GM13977 (cell line): ENCODE measurements at regions not wholly inside any gene's neighbourhood (a gene's known extent, or its start where the extent isn't known, plus 50 kb on each side); places are given as distances from the start of the nearest gene placed in this dataset.

Experiments used
- DNase-seq: peaks from one replicate; pipeline ENCODE4 v3.0.0; 2012; ENCODE audit warnings: low spot score
- in situ Hi-C: fragments of 300-500 bp; cut with MboI; formaldehyde crosslinking; loops from one replicate; pipeline ENCODE4 v1.12.0; 2022; ENCODE audit warnings: low sequenced_read_pairs, low pct_unique_long_range_greater_than_20kb, mixed read lengths, inconsistent platforms; ENCODE audit not compliant: unreplicated experiment
- TF ChIP-seq, protein P1 (sequence below): IDR thresholded peaks from 2 replicates; pipeline ENCODE4 v1.5.1; 2012; ENCODE audit warnings: mild to moderate bottlenecking, control low read depth; ENCODE audit not compliant: insufficient read depth; ENCODE audit errors: extremely low read depth, missing control alignments

DNA sequence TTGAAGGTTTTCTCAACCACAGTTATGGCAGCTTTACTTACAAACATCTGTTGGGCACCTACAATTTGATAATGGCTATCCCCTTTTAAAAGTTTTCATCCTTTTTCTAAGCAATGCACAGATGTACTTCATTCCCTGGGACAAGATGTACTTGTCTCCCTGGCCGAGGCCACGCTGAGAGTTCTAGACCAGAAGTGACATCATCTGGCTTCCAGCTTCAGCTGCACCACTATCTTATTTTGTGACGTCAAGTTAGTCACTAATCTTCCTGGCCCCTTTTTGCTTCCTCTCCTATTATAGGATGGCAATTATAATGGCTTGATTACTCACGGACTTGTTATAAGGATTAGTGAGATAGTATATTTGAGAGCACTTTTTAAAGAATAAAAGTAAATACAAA is 386.4 kb downstream of the BCL11A start:
- in situ Hi-C loops: loop anchor here (25.0 kb wide), 1 partner anchor 370 kb away; no protein-coding TSS in a partner anchor
- DNase-seq: no peak
- TF ChIP-seq, protein P1, sequence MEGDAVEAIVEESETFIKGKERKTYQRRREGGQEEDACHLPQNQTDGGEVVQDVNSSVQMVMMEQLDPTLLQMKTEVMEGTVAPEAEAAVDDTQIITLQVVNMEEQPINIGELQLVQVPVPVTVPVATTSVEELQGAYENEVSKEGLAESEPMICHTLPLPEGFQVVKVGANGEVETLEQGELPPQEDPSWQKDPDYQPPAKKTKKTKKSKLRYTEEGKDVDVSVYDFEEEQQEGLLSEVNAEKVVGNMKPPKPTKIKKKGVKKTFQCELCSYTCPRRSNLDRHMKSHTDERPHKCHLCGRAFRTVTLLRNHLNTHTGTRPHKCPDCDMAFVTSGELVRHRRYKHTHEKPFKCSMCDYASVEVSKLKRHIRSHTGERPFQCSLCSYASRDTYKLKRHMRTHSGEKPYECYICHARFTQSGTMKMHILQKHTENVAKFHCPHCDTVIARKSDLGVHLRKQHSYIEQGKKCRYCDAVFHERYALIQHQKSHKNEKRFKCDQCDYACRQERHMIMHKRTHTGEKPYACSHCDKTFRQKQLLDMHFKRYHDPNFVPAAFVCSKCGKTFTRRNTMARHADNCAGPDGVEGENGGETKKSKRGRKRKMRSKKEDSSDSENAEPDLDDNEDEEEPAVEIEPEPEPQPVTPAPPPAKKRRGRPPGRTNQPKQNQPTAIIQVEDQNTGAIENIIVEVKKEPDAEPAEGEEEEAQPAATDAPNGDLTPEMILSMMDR: no peak

DNA sequence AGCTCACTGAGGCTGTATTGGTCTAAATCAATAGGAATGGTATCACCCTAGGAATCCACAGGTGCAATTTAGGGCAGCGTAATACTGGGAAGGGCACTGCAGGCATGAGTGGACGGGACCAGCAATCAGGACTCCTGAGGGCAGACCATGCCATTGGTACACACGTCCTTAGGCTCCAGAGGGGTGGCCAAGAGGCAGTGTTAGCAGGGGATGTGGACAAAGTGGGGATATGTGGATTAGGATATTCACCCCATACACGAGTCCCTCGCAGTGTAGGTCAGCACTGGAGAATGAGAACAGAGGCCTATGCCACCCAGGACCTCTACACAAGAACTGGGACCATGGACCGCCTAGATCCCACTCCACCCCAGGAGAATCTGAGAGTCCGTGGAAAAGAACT is 389.8 kb downstream of the BCL11A start:
- TF ChIP-seq, protein P1: no peak
- no peak for DNase-seq
- in situ Hi-C loops: loop anchor here (25.0 kb wide), 1 partner anchor 374 kb away; no protein-coding TSS in a partner anchor

DNA sequence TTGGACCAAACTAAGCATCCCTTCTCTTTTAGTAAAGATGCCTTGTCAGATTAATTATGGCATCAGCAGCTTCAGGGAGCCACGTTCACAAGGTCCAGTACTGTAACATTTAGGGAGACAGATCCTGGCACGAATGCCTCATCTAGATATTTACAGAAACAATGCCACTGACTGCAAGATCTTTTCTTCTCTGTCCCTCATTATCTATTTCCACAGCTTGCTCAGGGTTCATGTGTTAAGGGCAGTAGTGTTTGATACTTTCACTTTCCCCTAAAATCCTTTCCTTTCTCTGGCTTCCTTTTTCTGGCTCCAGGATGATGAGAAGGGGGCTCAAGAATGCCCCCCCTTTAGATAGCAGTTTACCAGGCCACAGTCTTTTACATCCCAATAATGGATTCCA is 393.9 kb downstream of the BCL11A start:
- in situ Hi-C loops: loop anchor here (25.0 kb wide), 1 partner anchor 378 kb away; no protein-coding TSS in a partner anchor
- DNase-seq: no peak
- TF ChIP-seq, protein P1: no peak

DNA sequence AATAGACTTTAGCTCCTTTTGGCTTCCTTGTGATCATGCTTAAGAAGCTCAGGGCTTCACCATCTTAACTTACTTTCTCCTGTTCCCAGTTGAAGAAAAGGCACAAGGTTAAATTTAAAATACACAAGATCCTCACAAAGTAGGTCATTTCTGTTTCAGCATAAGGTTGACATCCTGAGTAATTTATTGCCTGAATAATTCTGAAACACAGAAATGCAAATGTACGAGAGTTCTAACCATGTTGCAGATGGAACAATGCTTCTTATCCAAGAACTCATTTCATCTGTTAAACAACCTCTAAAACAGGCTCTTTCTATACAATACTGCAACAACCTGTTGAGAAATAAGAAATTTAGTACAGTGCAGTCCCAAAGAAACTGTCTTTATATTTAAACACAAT is 395.2 kb downstream of the BCL11A start:
- no peak for DNase-seq
- TF ChIP-seq, protein P1: no peak
- in situ Hi-C loops: loop anchor here (25.0 kb wide), 1 partner anchor 379 kb away; no protein-coding TSS in a partner anchor

DNA sequence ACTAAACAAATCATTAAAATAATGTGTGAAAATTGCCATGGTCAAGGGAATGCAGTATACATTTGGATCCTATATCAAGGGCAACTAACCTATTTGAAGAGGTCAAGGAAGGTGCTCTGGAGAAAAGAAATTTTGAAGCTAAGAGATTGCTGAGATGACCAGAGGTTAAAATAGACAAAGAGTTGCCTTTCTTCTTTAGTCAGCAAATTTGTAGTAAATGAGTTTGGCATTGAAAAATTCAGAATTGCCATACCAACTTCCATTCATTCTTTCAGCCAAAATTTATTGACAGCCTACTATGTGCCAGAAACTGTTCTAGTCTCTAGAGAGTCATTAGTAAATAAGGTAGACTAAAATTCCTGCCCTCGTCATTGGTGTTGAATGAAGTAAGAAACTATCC is 396.2 kb downstream of the BCL11A start:
- DNase-seq: no peak
- in situ Hi-C loops: loop anchor here (25.0 kb wide), 1 partner anchor 380 kb away; no protein-coding TSS in a partner anchor
- TF ChIP-seq, protein P1: no peak

DNA sequence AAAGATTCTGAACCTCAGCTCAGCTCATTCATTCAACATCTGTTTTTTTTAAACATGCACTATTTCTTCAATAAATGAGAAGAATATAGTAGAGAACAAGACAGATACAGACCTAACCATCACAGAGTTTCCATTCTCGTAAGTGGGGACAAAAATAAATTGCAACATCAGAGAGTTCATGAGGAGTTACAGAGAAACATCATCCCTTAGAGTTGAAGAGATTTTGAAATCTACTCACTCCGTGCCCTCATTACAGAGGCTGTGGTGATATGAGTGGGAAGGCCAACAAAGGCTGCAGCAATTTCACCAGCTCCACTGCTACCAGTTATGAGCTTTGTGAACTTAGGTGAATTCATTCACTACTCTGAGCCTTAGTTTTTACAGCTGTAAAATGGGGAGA is 399.3 kb downstream of the BCL11A start:
- TF ChIP-seq, protein P1: no peak
- in situ Hi-C loops: loop anchor here (25.0 kb wide), 1 partner anchor 383 kb away; no protein-coding TSS in a partner anchor
- DNase-seq: no peak
